ENCODE measurements at regions not wholly inside any gene's neighbourhood (a gene's known extent, or its start where the extent isn't known, plus 50 kb on each side); places are given as distances from the start of the nearest gene placed in this dataset.
"Not testable (repeated sequence)": the region's sequence is repeated elsewhere in the genome, so short reads cannot be mapped to it uniquely, and the experiment has no call there.

DNA sequence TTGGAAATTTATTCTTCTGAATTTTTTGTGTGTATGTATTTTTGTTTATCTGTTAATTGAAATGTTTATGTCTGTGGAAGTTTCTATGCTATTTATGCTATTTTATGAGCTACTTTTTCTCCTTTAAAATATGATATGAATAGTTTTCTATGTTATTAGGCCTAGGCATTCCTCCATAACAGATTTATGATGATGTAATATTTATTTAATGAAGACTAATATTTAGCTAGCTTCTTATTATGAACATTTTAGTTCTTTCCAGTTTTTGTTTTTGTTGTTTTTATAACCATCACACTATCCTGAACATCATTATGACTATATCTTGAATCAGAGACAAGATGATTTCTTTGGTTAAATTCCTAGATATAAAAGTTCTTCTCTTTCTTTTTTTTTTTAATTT lies 70.7 kb downstream of the P2RY1 start:
- Histone ChIP-seq H3K9me3 (peaks cover 0 to 6% (median 0%) of the 10 kb centered on the region in 3 donors), H3K27ac (no peak overlapping the region), H3K4me3 (no peak overlapping the region), H3K36me3 (no peaks in the 10 kb centered on the region), H3K27me3 (no peaks in the 10 kb centered on the region), H3K4me1 (no peaks in the 10 kb centered on the region)
- no peak for TF ChIP-seq POLR2AphosphoS5 (IDR thresholded peaks at IDR 0.05)
- TF ChIP-seq POLR2A (IDR thresholded peaks at IDR 0.05) = no peak
- TF ChIP-seq EP300 (IDR thresholded peaks at IDR 0.05) = no peak
- TF ChIP-seq, protein P1, sequence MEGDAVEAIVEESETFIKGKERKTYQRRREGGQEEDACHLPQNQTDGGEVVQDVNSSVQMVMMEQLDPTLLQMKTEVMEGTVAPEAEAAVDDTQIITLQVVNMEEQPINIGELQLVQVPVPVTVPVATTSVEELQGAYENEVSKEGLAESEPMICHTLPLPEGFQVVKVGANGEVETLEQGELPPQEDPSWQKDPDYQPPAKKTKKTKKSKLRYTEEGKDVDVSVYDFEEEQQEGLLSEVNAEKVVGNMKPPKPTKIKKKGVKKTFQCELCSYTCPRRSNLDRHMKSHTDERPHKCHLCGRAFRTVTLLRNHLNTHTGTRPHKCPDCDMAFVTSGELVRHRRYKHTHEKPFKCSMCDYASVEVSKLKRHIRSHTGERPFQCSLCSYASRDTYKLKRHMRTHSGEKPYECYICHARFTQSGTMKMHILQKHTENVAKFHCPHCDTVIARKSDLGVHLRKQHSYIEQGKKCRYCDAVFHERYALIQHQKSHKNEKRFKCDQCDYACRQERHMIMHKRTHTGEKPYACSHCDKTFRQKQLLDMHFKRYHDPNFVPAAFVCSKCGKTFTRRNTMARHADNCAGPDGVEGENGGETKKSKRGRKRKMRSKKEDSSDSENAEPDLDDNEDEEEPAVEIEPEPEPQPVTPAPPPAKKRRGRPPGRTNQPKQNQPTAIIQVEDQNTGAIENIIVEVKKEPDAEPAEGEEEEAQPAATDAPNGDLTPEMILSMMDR (IDR thresholded peaks at IDR 0.05) = no peak
- ATAC-seq = no peak

DNA sequence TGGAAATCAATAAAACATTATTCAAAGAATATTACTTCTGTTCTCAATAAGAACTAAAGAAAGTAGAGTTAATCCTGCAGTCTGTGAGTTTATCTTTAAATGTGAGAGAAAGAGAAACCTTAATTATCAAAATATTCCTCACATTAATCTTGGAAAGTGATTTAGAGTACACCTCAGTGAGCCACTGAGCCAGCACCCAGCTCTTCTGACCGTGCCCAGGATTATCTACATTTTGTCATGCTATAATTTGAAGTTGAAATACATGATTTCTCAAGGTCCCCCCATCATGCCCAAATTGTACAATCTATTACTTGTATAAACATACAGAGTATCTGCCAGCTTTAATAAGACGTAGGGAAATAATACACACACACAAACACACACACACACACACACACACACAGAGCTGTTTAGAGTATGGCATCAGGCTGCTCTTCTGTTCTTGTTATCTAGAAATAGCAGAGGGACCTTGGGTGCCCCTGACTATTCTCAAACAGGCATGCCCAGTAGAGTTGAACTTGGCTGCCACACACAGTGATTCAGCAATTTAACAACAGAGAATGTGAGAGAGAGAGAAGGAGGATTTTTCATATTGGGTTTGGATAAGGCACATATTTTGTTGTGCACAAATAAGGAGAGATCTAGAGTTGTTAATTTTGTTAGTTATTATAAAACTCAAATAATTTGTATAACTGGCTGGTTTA lies 74.4 kb downstream of the P2RY1 start:
- no peak for TF ChIP-seq POLR2AphosphoS5 (IDR thresholded peaks at IDR 0.05)
- TF ChIP-seq POLR2A (IDR thresholded peaks at IDR 0.05) = no peak
- no peak for TF ChIP-seq EP300 (IDR thresholded peaks at IDR 0.05)
- TF ChIP-seq, protein P1 (IDR thresholded peaks at IDR 0.05) = no peak
- no peak for ATAC-seq
- H3K27me3 ChIP-seq = no peaks in the 10 kb centered on the region
- 34 to 55% methylated on average over 2 of the region's 2 CpGs for WGBS, 2 donors (ENCODE audit: low coverage in 1 of 2)
- H3K4me1 ChIP-seq = no peaks in the 10 kb centered on the region
- H3K9me3 ChIP-seq = peaks cover 0 to 6% (median 0%) of the 10 kb centered on the region in 3 donors
- no peak overlapping the region for H3K27ac ChIP-seq
- no peaks in the 10 kb centered on the region for H3K36me3 ChIP-seq
- H3K4me3 ChIP-seq = no peak overlapping the region

DNA sequence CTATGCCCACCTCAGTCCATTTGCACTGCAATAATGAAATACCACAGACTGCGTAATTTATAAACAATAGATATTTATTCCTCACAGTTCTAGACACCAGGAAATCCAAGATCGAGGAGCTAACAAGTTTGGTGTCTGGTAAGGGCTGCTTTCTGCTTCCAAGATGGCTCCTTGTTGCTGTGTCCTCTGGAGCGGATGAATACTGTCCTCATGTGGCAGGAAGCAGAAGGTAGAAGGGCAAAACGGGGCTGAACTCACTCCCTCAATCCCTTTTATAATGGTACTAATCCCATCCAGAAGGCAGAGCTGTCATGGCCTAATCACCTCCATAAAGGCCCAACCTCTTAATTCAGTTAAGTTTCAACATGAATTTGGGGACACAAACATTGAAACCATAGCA lies 75.3 kb downstream of the P2RY1 start:
- no peaks in the 10 kb centered on the region for H3K36me3 ChIP-seq
- no peak for ATAC-seq
- H3K27ac ChIP-seq = no peak overlapping the region
- no peaks in the 10 kb centered on the region for H3K27me3 ChIP-seq
- TF ChIP-seq POLR2A (IDR thresholded peaks at IDR 0.05) (no peak), POLR2AphosphoS5 (IDR thresholded peaks at IDR 0.05) (no peak)
- H3K4me3 ChIP-seq = no peak overlapping the region
- WGBS, 2 donors (ENCODE audit: low coverage in 1 of 2) = 80 to 81% methylated on average over 3 to 4 of the region's 4 CpGs
- no peaks in the 10 kb centered on the region for H3K9me3 ChIP-seq
- no peaks in the 10 kb centered on the region for H3K4me1 ChIP-seq

DNA sequence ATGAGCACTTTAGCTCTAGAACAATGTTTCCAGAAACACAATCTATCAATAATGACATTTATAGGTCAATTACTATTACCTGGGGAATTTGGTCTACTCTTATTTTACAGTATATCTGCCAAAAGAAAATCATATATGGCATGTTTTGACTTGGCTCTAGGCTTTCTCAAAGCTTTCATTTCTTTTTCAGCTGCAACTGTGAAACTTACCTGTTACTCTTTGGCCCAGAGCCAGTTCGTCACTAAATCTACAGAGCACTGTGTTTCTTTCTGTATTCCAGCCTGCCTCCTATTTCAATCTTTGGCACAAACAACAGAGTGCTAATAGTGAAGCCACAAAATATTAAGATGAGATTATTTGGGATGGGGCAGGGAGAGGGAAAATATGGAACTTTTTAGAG lies 76.0 kb downstream of the P2RY1 start:
- H3K27me3 ChIP-seq = no peaks in the 10 kb centered on the region
- TF ChIP-seq, protein P1 (IDR thresholded peaks at IDR 0.05) = no peak
- no peak for TF ChIP-seq POLR2A (IDR thresholded peaks at IDR 0.05)
- no peak for TF ChIP-seq EP300 (IDR thresholded peaks at IDR 0.05)
- TF ChIP-seq POLR2AphosphoS5 (IDR thresholded peaks at IDR 0.05) = no peak
- H3K9me3 ChIP-seq = no peaks in the 10 kb centered on the region
- no peak for ATAC-seq
- H3K36me3 ChIP-seq = no peaks in the 10 kb centered on the region
- WGBS, 2 donors (ENCODE audit: low coverage in 1 of 2) = 100% methylated on average over 1 of the region's 1 CpG; no CpG with 5 or more reads in 1 of the 2 donors
- no peak overlapping the region for H3K4me3 ChIP-seq
- no peak overlapping the region for H3K27ac ChIP-seq
- H3K4me1 ChIP-seq = no peaks in the 10 kb centered on the region

DNA sequence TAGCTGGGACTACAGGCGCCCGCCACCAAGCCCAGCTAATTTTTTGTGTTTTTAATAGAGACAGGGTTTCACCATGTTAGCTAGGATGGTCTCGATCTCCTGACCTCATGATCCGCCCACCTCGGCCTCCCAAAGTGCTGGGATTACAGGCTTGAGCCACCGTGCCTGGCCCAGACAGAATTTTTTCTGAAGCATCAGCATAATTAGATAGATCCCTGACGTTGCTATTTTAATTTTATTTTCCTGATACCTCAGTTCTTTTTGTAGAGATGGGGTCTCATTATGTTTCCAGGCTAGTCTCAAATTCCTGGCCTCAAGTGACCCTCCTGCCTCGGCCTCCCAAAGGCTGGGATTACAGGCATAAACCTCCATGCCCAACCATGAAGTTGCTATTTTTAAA lies 79.8 kb downstream of the P2RY1 start:
- H3K27me3 ChIP-seq, ATAC-seq, H3K4me1 ChIP-seq, H3K36me3 ChIP-seq, H3K27ac ChIP-seq, H3K9me3 ChIP-seq, H3K4me3 ChIP-seq: not testable (repeated sequence)
- WGBS, 2 donors (ENCODE audit: low coverage in 1 of 2) = 85 to 91% methylated on average over 5 to 8 of the region's 8 CpGs

DNA sequence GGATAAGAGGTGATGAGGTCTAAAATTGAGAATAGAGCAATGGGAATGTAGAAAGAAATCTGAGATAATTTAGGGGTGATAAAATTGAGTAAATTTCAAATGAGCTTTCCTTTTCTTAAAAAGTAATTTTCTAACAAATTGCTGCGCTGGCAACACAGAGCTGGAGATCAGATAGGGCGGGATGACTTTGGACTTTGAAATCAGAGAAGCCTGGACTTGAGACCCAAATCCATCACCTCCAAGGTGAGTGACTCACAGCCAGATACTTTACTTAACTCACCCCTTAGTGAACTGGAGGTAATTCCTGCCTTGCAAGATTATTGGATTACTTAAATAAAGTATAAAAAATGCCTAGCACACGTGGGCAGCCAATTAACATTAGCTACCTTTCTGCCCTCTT lies 80.8 kb downstream of the P2RY1 start:
- Histone ChIP-seq H3K9me3 (no peaks in the 10 kb centered on the region), H3K4me1 (no peaks in the 10 kb centered on the region), H3K4me3 (no peak overlapping the region), H3K36me3 (no peaks in the 10 kb centered on the region), H3K27me3 (no peaks in the 10 kb centered on the region), H3K27ac (no peak overlapping the region)
- WGBS, 2 donors (ENCODE audit: low coverage in 1 of 2) = 61 to 72% methylated on average over 3 of the region's 3 CpGs
- TF ChIP-seq EP300 (IDR thresholded peaks at IDR 0.05) = no peak
- TF ChIP-seq, protein P1 (IDR thresholded peaks at IDR 0.05) = no peak
- TF ChIP-seq POLR2A (IDR thresholded peaks at IDR 0.05) = no peak
- no peak for TF ChIP-seq POLR2AphosphoS5 (IDR thresholded peaks at IDR 0.05)
- no peak for ATAC-seq
